ENCODE measurements at regions not wholly inside any gene's neighbourhood (a gene's known extent, or its start where the extent isn't known, plus 50 kb on each side); places are given as distances from the start of the nearest gene placed in this dataset.

- no peak overlapping the region for H3K4me3 ChIP-seq
- no peaks in the 10 kb centered on the region for H3K36me3 ChIP-seq
- WGBS, 2 donors (ENCODE audit: low coverage in 1 of 2) = 87 to 88% methylated on average over 2 of the region's 2 CpGs
- intact Hi-C loops (cut with DNase I; ENCODE audit: low total_unique reads) = no loop called here
- H3K27me3 ChIP-seq = no peaks in the 10 kb centered on the region
- no peak for TF ChIP-seq POLR2AphosphoS5 (IDR thresholded peaks at IDR 0.05)
- TF ChIP-seq EP300 (IDR thresholded peaks at IDR 0.05; ENCODE audit: low read depth) = no peak
- TF ChIP-seq, protein P1, sequence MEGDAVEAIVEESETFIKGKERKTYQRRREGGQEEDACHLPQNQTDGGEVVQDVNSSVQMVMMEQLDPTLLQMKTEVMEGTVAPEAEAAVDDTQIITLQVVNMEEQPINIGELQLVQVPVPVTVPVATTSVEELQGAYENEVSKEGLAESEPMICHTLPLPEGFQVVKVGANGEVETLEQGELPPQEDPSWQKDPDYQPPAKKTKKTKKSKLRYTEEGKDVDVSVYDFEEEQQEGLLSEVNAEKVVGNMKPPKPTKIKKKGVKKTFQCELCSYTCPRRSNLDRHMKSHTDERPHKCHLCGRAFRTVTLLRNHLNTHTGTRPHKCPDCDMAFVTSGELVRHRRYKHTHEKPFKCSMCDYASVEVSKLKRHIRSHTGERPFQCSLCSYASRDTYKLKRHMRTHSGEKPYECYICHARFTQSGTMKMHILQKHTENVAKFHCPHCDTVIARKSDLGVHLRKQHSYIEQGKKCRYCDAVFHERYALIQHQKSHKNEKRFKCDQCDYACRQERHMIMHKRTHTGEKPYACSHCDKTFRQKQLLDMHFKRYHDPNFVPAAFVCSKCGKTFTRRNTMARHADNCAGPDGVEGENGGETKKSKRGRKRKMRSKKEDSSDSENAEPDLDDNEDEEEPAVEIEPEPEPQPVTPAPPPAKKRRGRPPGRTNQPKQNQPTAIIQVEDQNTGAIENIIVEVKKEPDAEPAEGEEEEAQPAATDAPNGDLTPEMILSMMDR (IDR thresholded peaks at IDR 0.05) = no peak
- no peak for TF ChIP-seq POLR2A (IDR thresholded peaks at IDR 0.05)
- H3K27ac ChIP-seq = no peak overlapping the region
- no peaks in the 10 kb centered on the region for H3K4me1 ChIP-seq
- no peaks in the 10 kb centered on the region for H3K9me3 ChIP-seq
- DNase-seq = no peak
- in situ Hi-C loops (cut with MboI; ENCODE audit: low pct_ligation_motif_present in 1 of 4, low pct_unique_long_range_greater_than_20kb in 1 of 4, low sequenced_read_pairs in 3 of 4) = no loop called here
Observed at GRCh38 chr12:30108666-30109065, 324.9 kb upstream of the TMTC1 start.

GRCh38 chr12:30106204-30106965 lies 322.6 kb upstream of the TMTC1 start:
- in situ Hi-C loops (cut with MboI; ENCODE audit: low pct_ligation_motif_present in 1 of 4, low pct_unique_long_range_greater_than_20kb in 1 of 4, low sequenced_read_pairs in 3 of 4) = no loop called here
- Histone ChIP-seq H3K4me1 (no peaks in the 10 kb centered on the region), H3K36me3 (no peaks in the 10 kb centered on the region), H3K27me3 (no peaks in the 10 kb centered on the region), H3K27ac (no peak overlapping the region), H3K9me3 (no peaks in the 10 kb centered on the region), H3K4me3 (no peak overlapping the region)
- no peak for DNase-seq
- TF ChIP-seq EP300 (IDR thresholded peaks at IDR 0.05; ENCODE audit: low read depth) (no peak), POLR2A (IDR thresholded peaks at IDR 0.05) (no peak), POLR2AphosphoS5 (IDR thresholded peaks at IDR 0.05) (no peak)
- TF ChIP-seq, protein P1 (IDR thresholded peaks at IDR 0.05) = no peak
- 60 to 100% methylated on average over 1 to 9 of the region's 9 CpGs for WGBS, 2 donors (ENCODE audit: low coverage in 1 of 2)
- intact Hi-C loops (cut with DNase I; ENCODE audit: low total_unique reads) = no loop called here

DNA sequence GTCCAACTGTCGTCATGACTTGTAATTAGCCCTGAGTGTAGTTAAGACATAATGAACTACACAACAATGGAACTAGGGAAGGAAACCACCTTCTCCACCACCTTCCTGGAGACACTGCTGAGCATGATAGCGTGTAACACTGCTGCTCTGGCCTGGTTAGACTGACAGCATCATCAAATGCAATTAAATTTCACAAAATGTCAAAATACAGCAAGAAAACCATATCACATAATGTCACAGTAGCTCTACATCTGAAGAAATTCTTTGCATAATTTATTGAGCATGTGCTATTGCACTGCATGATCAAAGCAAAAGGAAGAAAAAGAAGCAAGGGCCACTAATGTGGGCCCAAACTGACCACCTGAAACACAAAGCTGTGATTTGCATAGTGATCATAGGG lies 321.8 kb upstream of the TMTC1 start:
- no peak overlapping the region for H3K27ac ChIP-seq
- no peak overlapping the region for H3K4me3 ChIP-seq
- WGBS, 2 donors (ENCODE audit: low coverage in 1 of 2) = 57 to 88% methylated on average over 1 to 2 of the region's 2 CpGs
- no peak for TF ChIP-seq POLR2A (IDR thresholded peaks at IDR 0.05)
- no peak for TF ChIP-seq EP300 (IDR thresholded peaks at IDR 0.05; ENCODE audit: low read depth)
- TF ChIP-seq POLR2AphosphoS5 (IDR thresholded peaks at IDR 0.05) = no peak
- TF ChIP-seq, protein P1 (IDR thresholded peaks at IDR 0.05) = no peak
- DNase-seq = no peak
- in situ Hi-C loops (cut with MboI; ENCODE audit: low pct_ligation_motif_present in 1 of 4, low pct_unique_long_range_greater_than_20kb in 1 of 4, low sequenced_read_pairs in 3 of 4) = no loop called here
- no peaks in the 10 kb centered on the region for H3K27me3 ChIP-seq
- H3K9me3 ChIP-seq = no peaks in the 10 kb centered on the region
- H3K4me1 ChIP-seq = no peaks in the 10 kb centered on the region
- no peaks in the 10 kb centered on the region for H3K36me3 ChIP-seq
- intact Hi-C loops (cut with DNase I; ENCODE audit: low total_unique reads) = no loop called here

DNA sequence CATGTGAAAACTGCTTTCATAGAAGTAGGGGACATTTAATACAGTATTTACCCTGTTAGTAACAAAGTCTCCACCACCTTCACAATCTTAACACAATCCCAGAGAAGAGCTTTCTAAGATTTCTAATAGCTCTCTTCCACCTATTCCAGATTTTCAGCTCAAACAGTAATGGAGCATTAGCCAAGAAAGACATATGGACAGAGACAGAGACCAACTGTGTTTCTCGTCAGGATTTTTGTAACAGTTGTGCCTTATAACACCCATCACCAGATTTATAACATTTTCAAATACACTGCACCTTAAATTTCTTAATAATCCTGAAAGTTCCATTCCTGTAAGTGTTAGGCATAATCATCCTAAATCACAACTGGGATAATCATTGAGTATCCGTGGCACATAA lies 321.2 kb upstream of the TMTC1 start:
- Histone ChIP-seq H3K36me3 (no peaks in the 10 kb centered on the region), H3K27me3 (no peaks in the 10 kb centered on the region), H3K4me3 (no peak overlapping the region), H3K4me1 (no peaks in the 10 kb centered on the region), H3K27ac (no peak overlapping the region), H3K9me3 (no peaks in the 10 kb centered on the region)
- intact Hi-C loops (cut with DNase I; ENCODE audit: low total_unique reads) (no loop called here), in situ Hi-C loops (cut with MboI; ENCODE audit: low pct_ligation_motif_present in 1 of 4, low pct_unique_long_range_greater_than_20kb in 1 of 4, low sequenced_read_pairs in 3 of 4) (no loop called here)
- 74% methylated on average over 2 of the region's 2 CpGs for WGBS, 2 donors (ENCODE audit: low coverage in 1 of 2)
- DNase-seq = no peak
- TF ChIP-seq POLR2A (IDR thresholded peaks at IDR 0.05) = no peak
- no peak for TF ChIP-seq EP300 (IDR thresholded peaks at IDR 0.05; ENCODE audit: low read depth)
- TF ChIP-seq POLR2AphosphoS5 (IDR thresholded peaks at IDR 0.05) = no peak
- TF ChIP-seq, protein P1 (IDR thresholded peaks at IDR 0.05) = no peak
